ENCODE measurements at regions not wholly inside any gene's neighbourhood (a gene's known extent, or its start where the extent isn't known, plus 50 kb on each side); places are given as distances from the start of the nearest gene placed in this dataset.

DNA sequence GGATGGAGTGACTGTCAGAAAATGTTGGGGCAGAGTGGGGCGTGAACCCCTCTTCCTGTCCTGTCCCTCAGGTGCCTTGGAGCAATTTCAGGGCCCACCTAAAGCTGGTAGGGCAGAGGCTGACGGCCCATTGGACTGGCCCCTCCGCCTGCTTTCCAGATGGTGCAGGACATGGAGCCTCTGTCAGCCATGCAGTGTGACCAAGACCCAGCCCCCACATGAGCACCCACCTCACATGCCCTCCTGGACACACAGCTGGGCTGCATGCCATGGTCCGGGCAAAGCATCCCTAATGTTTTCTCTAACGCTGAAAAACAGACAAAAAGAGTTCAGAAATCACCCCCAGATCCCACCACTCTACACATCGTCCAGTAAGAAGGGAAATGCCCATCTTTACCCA is 51.3 kb upstream of the PSAP start:
- Histone ChIP-seq H3K9me3 (no peaks in the 10 kb centered on the region), H3K4me3 (ENCODE audit: low read depth, low read length) (no peak overlapping the region), H3K4me1 (no peaks in the 10 kb centered on the region), H3K27me3 (no peaks in the 10 kb centered on the region), H3K36me3 (no peaks in the 10 kb centered on the region)
- TF ChIP-seq, protein P1, sequence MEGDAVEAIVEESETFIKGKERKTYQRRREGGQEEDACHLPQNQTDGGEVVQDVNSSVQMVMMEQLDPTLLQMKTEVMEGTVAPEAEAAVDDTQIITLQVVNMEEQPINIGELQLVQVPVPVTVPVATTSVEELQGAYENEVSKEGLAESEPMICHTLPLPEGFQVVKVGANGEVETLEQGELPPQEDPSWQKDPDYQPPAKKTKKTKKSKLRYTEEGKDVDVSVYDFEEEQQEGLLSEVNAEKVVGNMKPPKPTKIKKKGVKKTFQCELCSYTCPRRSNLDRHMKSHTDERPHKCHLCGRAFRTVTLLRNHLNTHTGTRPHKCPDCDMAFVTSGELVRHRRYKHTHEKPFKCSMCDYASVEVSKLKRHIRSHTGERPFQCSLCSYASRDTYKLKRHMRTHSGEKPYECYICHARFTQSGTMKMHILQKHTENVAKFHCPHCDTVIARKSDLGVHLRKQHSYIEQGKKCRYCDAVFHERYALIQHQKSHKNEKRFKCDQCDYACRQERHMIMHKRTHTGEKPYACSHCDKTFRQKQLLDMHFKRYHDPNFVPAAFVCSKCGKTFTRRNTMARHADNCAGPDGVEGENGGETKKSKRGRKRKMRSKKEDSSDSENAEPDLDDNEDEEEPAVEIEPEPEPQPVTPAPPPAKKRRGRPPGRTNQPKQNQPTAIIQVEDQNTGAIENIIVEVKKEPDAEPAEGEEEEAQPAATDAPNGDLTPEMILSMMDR (IDR thresholded peaks at IDR 0.05; ENCODE audit: low read depth, low read length) = no peak
- DNase-seq = no peak
